GM12872 (cell line): ENCODE measurements at regions not wholly inside any gene's neighbourhood (a gene's known extent, or its start where the extent isn't known, plus 50 kb on each side); places are given as distances from the start of the nearest gene placed in this dataset.

Source experiments
- CTCF ChIP-seq: IDR thresholded peaks from 3 replicates; pipeline ENCODE4 v1.5.1; 2011; ENCODE audit warnings: low read depth, mild to moderate bottlenecking, low read length, moderate library complexity; ENCODE audit not compliant: insufficient read depth

GRCh38 chr20:57013217-57013616 is 253.2 kb downstream of the BMP7 start:
- no peak for TF ChIP-seq CTCF

GRCh38 chr20:57013741-57014140 is 252.7 kb downstream of the BMP7 start:
- no peak for TF ChIP-seq CTCF

DNA sequence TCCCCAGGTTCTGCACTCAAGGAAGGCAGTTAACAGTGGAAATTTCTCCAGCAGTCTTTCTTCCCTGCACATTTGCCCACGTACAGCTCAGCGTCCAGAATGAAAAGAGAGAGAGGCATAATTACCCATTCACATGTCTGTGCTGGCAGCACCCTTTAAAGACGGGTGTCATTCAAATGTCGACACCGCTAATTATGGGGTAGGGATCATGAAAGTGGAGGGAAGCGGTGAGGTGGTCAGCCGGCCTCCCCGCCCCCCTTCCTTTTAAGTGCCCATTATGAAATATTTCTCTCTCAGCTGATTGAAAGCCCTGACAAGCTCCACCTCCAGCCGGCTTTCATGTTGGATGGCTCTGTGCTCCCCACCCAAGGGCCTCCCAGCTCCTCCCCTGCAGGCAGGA is 246.1 kb downstream of the BMP7 start:
- no peak for TF ChIP-seq CTCF

- 0 out of 3 replicates have a peak, but pooled peaks have one; percentile 2 for TF ChIP-seq CTCF
These were observed 244.1 kb downstream of the BMP7 start for GRCh38 chr20:57022306-57022705.

- no peak for TF ChIP-seq CTCF
These were observed 243.4 kb downstream of the BMP7 start for GRCh38 chr20:57023007-57023406.

DNA sequence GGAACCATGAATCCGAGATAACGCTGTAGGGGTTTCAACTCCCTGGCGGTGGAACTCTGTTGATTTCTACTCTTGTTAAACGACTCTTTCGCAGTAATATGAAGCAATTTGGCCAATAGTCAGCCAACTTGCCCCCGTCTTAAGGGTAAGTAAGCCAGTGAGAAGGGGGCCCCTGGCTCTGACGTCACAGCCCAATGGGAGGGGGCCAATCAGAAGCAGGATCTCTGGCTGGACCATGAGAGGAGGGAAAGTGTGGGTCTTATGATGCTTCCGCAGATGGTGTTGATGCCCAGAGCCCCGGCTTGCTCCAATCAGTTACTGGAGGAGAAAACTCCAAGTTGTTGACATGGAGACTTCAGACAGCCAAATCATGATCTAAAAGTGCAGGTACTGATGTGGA is 242.4 kb downstream of the BMP7 start:
- TF ChIP-seq CTCF: no peak

- no peak for TF ChIP-seq CTCF
These were observed 241.6 kb downstream of the BMP7 start for GRCh38 chr20:57024849-57025248.

- no peak for TF ChIP-seq CTCF
These were observed 241.2 kb downstream of the BMP7 start for GRCh38 chr20:57025261-57025660.
